Left lung (tissue), 4 donors: ENCODE measurements at regions not wholly inside any gene's neighbourhood (a gene's known extent, or its start where the extent isn't known, plus 50 kb on each side); places are given as distances from the start of the nearest gene placed in this dataset.
"Not testable (repeated sequence)": the region's sequence is repeated elsewhere in the genome, so short reads cannot be mapped to it uniquely, and the experiment has no call there.

Experiments
- ATAC-seq: fragments of 200-7000 bp; cut with Tn5 transposase; one replicate; pipeline ENCODE4 v1.9.1; 2020; ENCODE audit warnings: moderate library complexity
- DNase-seq, 4 donors: peaks; one replicate each; pipeline ENCODE4 v3.0.0-alpha.2; 2013 to 2020
- H3K27ac ChIP-seq, 2 donors: fragments of 200-600 bp; sonication (generic) in 1 of 2; one replicate each; pipeline versions ENCODE4 v1.5.0 to v1.8.0; 2020 to 2021
- H3K27me3 ChIP-seq, 2 donors: fragments of 200-600 bp; sonication (generic) in 1 of 2; one replicate each; pipeline versions ENCODE4 v1.5.0 to v1.8.0; 2020 to 2021
- H3K36me3 ChIP-seq, 2 donors: fragments of 200-600 bp; sonication (generic) in 1 of 2; one replicate each; pipeline versions ENCODE4 v1.5.0 to v1.8.0; 2020 to 2021
- H3K4me1 ChIP-seq, 2 donors: fragments of 200-600 bp; one replicate each; pipeline ENCODE4 v1.8.0; 2021
- H3K4me3 ChIP-seq, 2 donors: fragments of 200-600 bp; sonication (generic) in 1 of 2; one replicate each; pipeline versions ENCODE4 v1.5.0 to v1.8.0; 2020 to 2021; ENCODE audit warnings: mild to moderate bottlenecking in 1 of 2
- H3K9me3 ChIP-seq, 2 donors: fragments of 200-600 bp; sonication (generic) in 1 of 2; one replicate each; pipeline versions ENCODE4 v1.5.0 to v1.8.0; 2020 to 2021
- intact Hi-C, 2 donors: fragments of 100-400 bp; cut with DNase I; formaldehyde crosslinking; loops; one replicate each; pipeline versions ENCODE4 v1.11.2 to v1.14.2; 2022
- donor health status: DM: no; HTN: yes; CAD: no.
- donor health status: DM: no; HTN: no; CAD: no.

- H3K4me1 ChIP-seq, H3K27me3 ChIP-seq, H3K4me3 ChIP-seq, ATAC-seq, H3K36me3 ChIP-seq, intact Hi-C loops, H3K27ac ChIP-seq: not testable (repeated sequence)
- DNase-seq: peak in 1 of 4 donors; percentile 59
- H3K9me3 ChIP-seq: peaks cover 0 to 63% of the 10 kb centered on the region in 2 donors
Measured at GRCh38 chr7:56828078-56828860, 304.0 kb downstream of the ZNF479 start.

- H3K27ac ChIP-seq, H3K36me3 ChIP-seq, H3K4me3 ChIP-seq, intact Hi-C loops, ATAC-seq, H3K27me3 ChIP-seq, H3K4me1 ChIP-seq: not testable (repeated sequence)
- peak in 1 of 4 donors; percentile 67 for DNase-seq
- peaks cover 0 to 62% of the 10 kb centered on the region in 2 donors for H3K9me3 ChIP-seq
Measured at GRCh38 chr7:56827539-56827938, 304.7 kb downstream of the ZNF479 start.

DNA sequence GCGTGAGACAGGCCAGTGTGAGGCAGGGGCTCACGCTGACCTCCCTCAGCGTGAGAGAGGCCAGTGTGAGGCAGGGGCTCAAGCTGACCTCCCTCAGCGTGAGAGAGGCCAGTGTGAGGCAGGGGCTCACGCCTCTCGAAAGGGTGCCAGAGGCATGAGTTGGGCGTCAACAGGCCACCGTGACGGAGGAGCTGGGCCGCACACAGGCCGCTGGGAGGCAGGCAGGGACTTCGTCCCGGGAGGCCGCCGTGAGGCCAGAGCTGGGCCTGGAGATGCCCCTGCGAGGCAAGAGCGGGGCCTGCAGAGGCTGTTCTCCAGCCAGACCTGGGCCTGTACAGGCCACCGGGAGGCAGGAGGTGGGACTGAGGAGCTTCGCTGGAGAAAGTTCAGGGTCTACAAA is 305.7 kb downstream of the ZNF479 start:
- H3K27me3 ChIP-seq, H3K4me1 ChIP-seq, H3K36me3 ChIP-seq, intact Hi-C loops, H3K4me3 ChIP-seq, ATAC-seq, H3K27ac ChIP-seq: not testable (repeated sequence)
- peaks cover 0 to 59% of the 10 kb centered on the region in 2 donors for H3K9me3 ChIP-seq
- DNase-seq: peak in 1 of 4 donors; percentile 69

DNA sequence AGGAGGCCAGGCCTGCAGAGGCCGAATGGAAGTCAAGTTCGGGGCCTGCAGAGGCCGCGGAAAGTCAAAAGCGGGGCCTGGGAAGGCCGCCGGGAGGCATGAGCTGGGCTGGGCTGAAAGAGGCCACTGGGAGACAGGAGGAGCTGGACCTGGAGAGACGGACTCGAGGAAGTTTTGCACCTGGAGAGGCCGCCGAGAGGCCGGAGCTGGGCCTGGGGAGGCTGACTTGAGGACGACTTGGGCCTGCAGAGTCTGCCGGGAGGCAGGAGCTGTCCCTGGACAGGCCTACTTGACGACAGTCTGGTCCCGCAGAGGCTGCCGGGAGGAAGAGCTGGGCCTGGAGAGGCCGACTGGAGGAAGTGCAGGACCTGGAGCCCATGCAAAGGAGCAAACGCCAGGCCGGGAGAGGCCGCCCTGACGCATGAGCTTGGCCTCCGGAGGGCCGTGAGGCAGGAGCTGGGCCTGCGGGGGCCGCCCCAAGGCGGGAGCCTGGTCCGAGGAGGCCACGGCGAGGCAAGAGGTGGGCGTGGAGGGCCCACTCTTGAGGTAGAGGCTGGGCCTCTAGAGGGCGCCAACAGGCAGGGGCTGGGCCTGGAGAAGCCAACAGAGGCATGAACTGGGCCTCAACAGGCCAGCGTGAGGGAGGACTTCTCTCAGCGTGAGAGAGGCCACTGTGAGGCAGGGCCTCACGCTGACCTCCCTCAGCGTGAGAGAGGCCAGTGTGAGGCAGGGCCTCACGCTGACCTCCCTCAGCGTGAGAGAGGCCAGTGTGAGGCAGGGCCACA is 306.3 kb downstream of the ZNF479 start:
- H3K36me3 ChIP-seq, H3K4me1 ChIP-seq, intact Hi-C loops, H3K27me3 ChIP-seq, H3K27ac ChIP-seq, ATAC-seq, H3K4me3 ChIP-seq: not testable (repeated sequence)
- H3K9me3 ChIP-seq: peaks cover 0 to 59% of the 10 kb centered on the region in 2 donors
- DNase-seq: peak in 1 of 4 donors; percentile 28

DNA sequence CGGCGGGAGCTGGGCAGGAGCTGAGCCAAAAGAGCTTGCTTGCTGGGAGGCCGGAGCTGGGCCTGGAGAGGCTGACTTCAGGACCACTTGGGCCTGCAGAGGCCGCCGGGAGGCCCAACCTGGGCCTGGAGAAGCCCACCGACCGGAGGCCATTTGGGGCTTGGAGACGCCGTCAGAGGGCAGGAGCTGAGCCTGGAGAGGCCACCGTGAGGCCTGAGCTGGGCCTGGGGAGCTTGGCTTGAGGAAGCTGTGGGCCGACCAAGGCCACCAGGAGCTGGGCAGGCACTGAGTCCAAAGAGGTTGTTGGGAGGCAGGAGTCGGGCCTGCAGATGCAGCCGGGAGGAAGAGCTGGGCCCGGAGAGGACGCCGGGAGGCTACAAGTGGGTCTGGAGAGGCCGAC is 307.1 kb downstream of the ZNF479 start:
- peaks cover 0 to 56% of the 10 kb centered on the region in 2 donors for H3K9me3 ChIP-seq
- DNase-seq, H3K4me3 ChIP-seq, intact Hi-C loops, ATAC-seq, H3K36me3 ChIP-seq, H3K4me1 ChIP-seq, H3K27ac ChIP-seq, H3K27me3 ChIP-seq: not testable (repeated sequence)

DNA sequence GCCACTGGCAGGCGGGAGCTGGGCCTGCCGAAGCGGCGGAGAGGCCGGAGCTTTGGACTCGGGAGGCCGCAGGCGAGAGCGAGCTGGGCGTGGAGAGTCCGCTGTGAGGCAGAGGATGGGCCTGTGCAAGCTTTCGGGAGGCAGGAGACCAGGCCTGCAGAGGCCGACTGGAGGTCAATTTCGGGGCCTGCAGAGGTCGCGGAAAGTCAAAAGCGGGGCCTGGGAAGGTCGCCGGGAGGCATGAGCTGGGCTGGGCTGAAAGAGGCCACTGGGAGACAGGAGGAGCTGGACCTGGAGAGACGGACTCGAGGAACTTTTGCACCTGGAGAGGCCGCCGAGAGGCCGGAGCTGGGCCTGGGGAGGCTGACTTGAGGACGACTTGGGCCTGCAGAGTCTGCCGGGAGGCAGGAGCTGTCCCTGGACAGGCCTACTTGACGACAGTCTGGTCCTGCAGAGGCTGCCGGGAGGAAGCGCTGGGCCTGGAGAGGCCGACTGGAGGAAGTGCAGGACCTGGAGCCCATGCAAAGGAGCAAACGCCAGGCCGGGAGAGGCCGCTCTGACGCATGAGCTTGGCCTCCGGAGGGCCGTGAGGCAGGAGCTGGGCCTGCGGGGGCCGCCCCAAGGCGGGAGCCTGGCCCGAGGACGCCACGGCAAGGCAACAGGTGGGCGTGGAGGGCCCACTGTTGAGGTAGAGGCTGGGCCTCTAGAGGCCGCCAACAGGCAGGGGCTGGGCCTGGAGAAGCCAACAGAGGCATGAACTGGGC is 308.2 kb downstream of the ZNF479 start:
- intact Hi-C loops, H3K27me3 ChIP-seq, H3K27ac ChIP-seq, ATAC-seq, H3K4me1 ChIP-seq, H3K36me3 ChIP-seq, H3K4me3 ChIP-seq: not testable (repeated sequence)
- peak in 1 of 4 donors; percentile 75 for DNase-seq
- peaks cover 0 to 51% of the 10 kb centered on the region in 2 donors for H3K9me3 ChIP-seq

GRCh38 chr7:56823231-56823630 is 309.0 kb downstream of the ZNF479 start:
- DNase-seq, H3K27ac ChIP-seq, ATAC-seq, H3K27me3 ChIP-seq, H3K4me3 ChIP-seq, intact Hi-C loops, H3K36me3 ChIP-seq, H3K4me1 ChIP-seq: not testable (repeated sequence)
- peaks cover 0 to 46% of the 10 kb centered on the region in 2 donors for H3K9me3 ChIP-seq

DNA sequence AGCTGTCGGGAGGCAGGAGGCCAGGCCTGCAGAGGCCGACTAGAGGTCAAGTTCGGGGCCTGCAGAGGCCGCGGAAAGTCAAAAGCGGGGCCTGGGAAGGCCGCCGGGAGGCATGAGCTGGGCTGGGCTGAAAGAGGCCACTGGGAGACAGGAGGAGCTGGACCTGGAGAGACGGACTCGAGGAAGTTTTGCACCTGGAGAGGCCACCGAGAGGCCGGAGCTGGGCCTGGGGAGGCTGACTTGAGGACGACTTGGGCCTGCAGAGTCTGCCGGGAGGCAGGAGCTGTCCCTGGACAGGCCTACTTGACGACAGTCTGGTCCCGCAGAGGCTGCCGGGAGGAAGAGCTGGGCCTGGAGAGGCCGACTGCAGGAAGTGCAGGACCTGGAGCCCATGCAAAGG is 310.1 kb downstream of the ZNF479 start:
- H3K27ac ChIP-seq, DNase-seq, intact Hi-C loops, H3K4me1 ChIP-seq, H3K36me3 ChIP-seq, H3K27me3 ChIP-seq, ATAC-seq, H3K4me3 ChIP-seq: not testable (repeated sequence)
- peaks cover 0 to 36% of the 10 kb centered on the region in 2 donors for H3K9me3 ChIP-seq

DNA sequence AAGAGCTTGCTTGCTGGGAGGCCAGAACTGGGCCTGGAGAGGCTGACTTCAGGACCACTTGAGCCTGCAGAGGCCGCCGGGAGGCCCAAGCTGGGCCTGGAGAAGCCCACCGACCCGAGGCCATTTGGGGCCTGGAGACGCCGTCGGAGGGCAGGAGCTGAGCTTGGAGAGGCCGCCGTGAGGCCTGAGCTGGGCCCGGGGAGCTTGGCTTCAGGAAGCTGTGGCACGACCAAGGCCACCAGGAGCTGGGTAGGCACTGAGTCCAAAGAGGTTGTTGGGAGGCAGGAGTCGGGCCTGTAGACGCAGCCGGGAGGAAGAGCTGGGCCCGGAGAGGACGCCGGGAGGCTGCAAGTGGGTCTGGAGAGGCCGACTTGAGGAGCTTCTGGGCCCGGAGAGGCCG is 310.7 kb downstream of the ZNF479 start:
- H3K36me3 ChIP-seq, DNase-seq, H3K4me1 ChIP-seq, H3K4me3 ChIP-seq, intact Hi-C loops, H3K27ac ChIP-seq, ATAC-seq, H3K27me3 ChIP-seq: not testable (repeated sequence)
- peaks cover 0 to 34% of the 10 kb centered on the region in 2 donors for H3K9me3 ChIP-seq

GRCh38 chr7:56818261-56818660 is 314.0 kb downstream of the ZNF479 start:
- ATAC-seq, intact Hi-C loops: not testable (repeated sequence)

GRCh38 chr7:56814911-56815310 is 317.3 kb downstream of the ZNF479 start:
- H3K27ac ChIP-seq, H3K36me3 ChIP-seq, ATAC-seq, H3K27me3 ChIP-seq, H3K4me1 ChIP-seq, DNase-seq, H3K4me3 ChIP-seq, intact Hi-C loops: not testable (repeated sequence)
- H3K9me3 ChIP-seq: peaks cover 0 to 45% of the 10 kb centered on the region in 2 donors

More at GRCh38 chr7:56818261-56818660, 314.0 kb downstream of the ZNF479 start:
- not testable (repeated sequence) for H3K36me3 ChIP-seq, H3K4me3 ChIP-seq, H3K27ac ChIP-seq, H3K27me3 ChIP-seq, H3K4me1 ChIP-seq
- H3K9me3 ChIP-seq: peaks cover 0 to 22% of the 10 kb centered on the region in 2 donors
- peak in 1 of 4 donors; percentile 13 for DNase-seq

GRCh38 chr7:56814390-56814789 is 317.8 kb downstream of the ZNF479 start:
- H3K27me3 ChIP-seq, ATAC-seq, H3K36me3 ChIP-seq, H3K27ac ChIP-seq, H3K4me3 ChIP-seq, intact Hi-C loops, DNase-seq, H3K4me1 ChIP-seq: not testable (repeated sequence)
- H3K9me3 ChIP-seq: peaks cover 0 to 50% of the 10 kb centered on the region in 2 donors
